HEK293T (cell line): ENCODE measurements at regions not wholly inside any gene's neighbourhood (a gene's known extent, or its start where the extent isn't known, plus 50 kb on each side); places are given as distances from the start of the nearest gene placed in this dataset.

Source experiments
- ARNT ChIP-seq: fragments of 450-650 bp; IDR thresholded peaks from 2 replicates; pipeline ENCODE4 v1.6.1; 2017; ENCODE audit warnings: mild to moderate bottlenecking
- BHLHE40 ChIP-seq: fragments of 450-650 bp; IDR thresholded peaks from 2 replicates; pipeline ENCODE4 v1.6.1; 2016; ENCODE audit warnings: mild to moderate bottlenecking, moderate library complexity, borderline replicate concordance
- CTBP1 ChIP-seq: fragments of 450-650 bp; IDR thresholded peaks from 2 replicates; pipeline ENCODE4 v1.6.1; 2016; ENCODE audit warnings: borderline replicate concordance
- ELF4 ChIP-seq: fragments of 450-650 bp; IDR thresholded peaks from 2 replicates; pipeline ENCODE4 v1.6.1; 2017; ENCODE audit warnings: antibody characterized with exemption
- FOXA1 ChIP-seq: fragments of 450-650 bp; IDR thresholded peaks from 2 replicates; pipeline ENCODE4 v1.6.1; 2016; ENCODE audit warnings: mild to moderate bottlenecking
- FOXK2 ChIP-seq: fragments of 450-650 bp; IDR thresholded peaks from 2 replicates; pipeline ENCODE4 v1.6.1; 2016; ENCODE audit warnings: mild to moderate bottlenecking
- FOXM1 ChIP-seq: fragments of 450-650 bp; IDR thresholded peaks from 2 replicates; pipeline ENCODE4 v1.6.1; 2017; ENCODE audit warnings: mild to moderate bottlenecking, borderline replicate concordance
- HDGF ChIP-seq: fragments of 450-650 bp; IDR thresholded peaks from 2 replicates; pipeline ENCODE4 v1.6.1; 2017; ENCODE audit warnings: antibody characterized with exemption, borderline replicate concordance
- L3MBTL2 ChIP-seq: fragments of 450-650 bp; conservative IDR thresholded peaks from 2 replicates; pipeline ENCODE4 v1.6.1; 2016; ENCODE audit warnings: mild to moderate bottlenecking
- LEF1 ChIP-seq: fragments of 450-650 bp; IDR thresholded peaks from 2 replicates; pipeline ENCODE4 v1.6.1; 2017; ENCODE audit warnings: mild to moderate bottlenecking, borderline replicate concordance
- NFRKB ChIP-seq: fragments of 450-650 bp; IDR thresholded peaks from 2 replicates; pipeline ENCODE4 v1.6.1; 2016; ENCODE audit warnings: mild to moderate bottlenecking, moderate library complexity
- SP1 ChIP-seq: fragments of 450-650 bp; IDR thresholded peaks from 2 replicates; pipeline ENCODE4 v1.6.1; 2017
- SUZ12 ChIP-seq: fragments of 450-650 bp; IDR thresholded peaks from 2 replicates; pipeline ENCODE4 v1.6.1; 2016; ENCODE audit warnings: mild to moderate bottlenecking
- TARDBP ChIP-seq: fragments of 450-650 bp; IDR thresholded peaks from 2 replicates; pipeline ENCODE4 v1.6.1; 2016

- no peak for TF ChIP-seq FOXM1
- no peak for TF ChIP-seq LEF1
- no peak for TF ChIP-seq HDGF
- no peak for TF ChIP-seq FOXA1
- no peak for TF ChIP-seq SP1
- no peak for TF ChIP-seq BHLHE40
- no peak for TF ChIP-seq ELF4
- TF ChIP-seq NFRKB, result no peak
- no peak for TF ChIP-seq SUZ12
- no peak for TF ChIP-seq FOXK2
- TF ChIP-seq L3MBTL2, result no peak
- TF ChIP-seq ARNT, result no peak
- TF ChIP-seq CTBP1, result no peak
- no peak for TF ChIP-seq TARDBP
These were observed 91.2 kb upstream of the KCTD3 start for GRCh38 chr1:215475796-215476481.
